HepG2 (cell line): ENCODE measurements at regions not wholly inside any gene's neighbourhood (a gene's known extent, or its start where the extent isn't known, plus 50 kb on each side); places are given as distances from the start of the nearest gene placed in this dataset.

Experiments used
- ATAC-seq: fragments of 200-7000 bp; cut with Tn5 transposase; 3 replicates; pipeline ENCODE4 v1.9.1; 2020; ENCODE audit warnings: mild to moderate bottlenecking, moderate library complexity
- BruUV-seq: library from RNA; stranded (reverse); fragments of 400-500 nt; replicated peaks from 2 replicates; lab custom pipeline; 2021; lab: Mats Ljungman, UMichigan
- CTCF ChIA-PET: fragments of 300-600 bp; formaldehyde crosslinking; extraction: SDS; loops from one replicate; lab custom pipeline; 2021; ENCODE audit warnings: low total read pairs, inconsistent platforms, low intra/inter-chr PET ratio; lab: Yijun Ruan, JAX
- POLR2A ChIA-PET: fragments of 350-600 bp; sonication (Branson Sonifier 250); formaldehyde crosslinking; loops from one replicate; lab custom pipeline; 2020; ENCODE audit warnings: antibody characterized with exemption, inconsistent platforms; lab: Yijun Ruan, JAX
- DNase-seq: peaks from one replicate; pipeline ENCODE4 v3.0.0-alpha.2; 2015; ENCODE audit warnings: low spot score
- FAIRE-seq: peaks from 3 replicates; lab custom pipeline; 2011; peaks lifted over from hg19 to GRCh38; lab: Jason Lieb, UNC
- H2AFZ ChIP-seq: one replicate; pipeline ENCODE4 v1.6.1; 2011; ENCODE audit warnings: low read length, inconsistent platforms
- H3K27ac ChIP-seq: fragments of 300-600 bp; 3 replicates; pipeline ENCODE4 v1.8.0; 2011; ENCODE audit warnings: mixed run types, mild to moderate bottlenecking, mixed read lengths, low read length, inconsistent platforms; ENCODE audit not compliant: insufficient read depth; ENCODE audit errors: extremely low read length
- H3K27me3 ChIP-seq, 2 experiments: fragments of 200-600 bp in 1 of 2; 2 replicates in 1 of 2; 3 replicates in 1 of 2; pipeline versions ENCODE4 v1.6.0 to v1.8.0; 2011; ENCODE audit warnings: low read length in 2 of 2, mild to moderate bottlenecking in 2 of 2, moderate library complexity in 2 of 2, inconsistent platforms in 1 of 2; ENCODE audit not compliant: insufficient read depth in 2 of 2, control insufficient read depth in 1 of 2
- H3K36me3 ChIP-seq, 2 experiments: fragments of 200-600 bp in 1 of 2; replicated peaks in 1 of 2; 2 replicates in 1 of 2; 3 replicates in 1 of 2; pipeline versions ENCODE4 v1.5.1 to v1.8.0; 2011; ENCODE audit warnings: low read length in 2 of 2, inconsistent platforms in 1 of 2; ENCODE audit not compliant: insufficient read depth in 2 of 2, control insufficient read depth in 1 of 2
- H3K4me1 ChIP-seq: 2 replicates; pipeline ENCODE4 v1.5.1; 2012; ENCODE audit warnings: low read length, inconsistent platforms; ENCODE audit not compliant: insufficient read depth
- H3K4me2 ChIP-seq: 2 replicates; pipeline ENCODE4 v1.6.0; 2011; ENCODE audit warnings: low read depth, low read length, inconsistent platforms
- H3K4me3 ChIP-seq, 3 experiments: fragments of 200-600 bp in 1 of 3; sonication (generic), shearing (Covaris generic) in 1 of 3; replicated peaks in 1 of 3; 2 replicates each; pipeline ENCODE4 v1.5.1; 2011 to 2016; ENCODE audit warnings: low read length in 3 of 3, inconsistent platforms in 2 of 3, low read depth in 2 of 3, mild to moderate bottlenecking in 2 of 3, control low read depth in 1 of 3, mixed read lengths in 1 of 3; ENCODE audit not compliant: insufficient read depth in 1 of 3
- H3K79me2 ChIP-seq: one replicate; pipeline ENCODE4 v1.6.1; 2011; ENCODE audit warnings: low read length, inconsistent platforms; ENCODE audit not compliant: insufficient read depth
- H3K9ac ChIP-seq: 2 replicates; pipeline ENCODE4 v1.6.0; 2011; ENCODE audit warnings: mild to moderate bottlenecking, low read depth, low read length, inconsistent platforms; ENCODE audit not compliant: insufficient read depth
- H3K9me3 ChIP-seq: 2 replicates; pipeline ENCODE4 v1.5.1; 2012; ENCODE audit warnings: mild to moderate bottlenecking, low read length
- H4K20me1 ChIP-seq: 2 replicates; pipeline ENCODE4 v1.6.0; 2011; ENCODE audit warnings: inconsistent platforms, mild to moderate bottlenecking, low read length, moderate library complexity; ENCODE audit not compliant: insufficient read depth
- BCLAF1 ChIP-seq: fragments of 450-650 bp; IDR thresholded peaks from 2 replicates; pipeline ENCODE4 v1.6.1; 2017; ENCODE audit warnings: mild to moderate bottlenecking
- GATAD1 ChIP-seq: IDR thresholded peaks from 2 replicates; pipeline ENCODE4 v1.6.1; 2016; ENCODE audit warnings: missing genetic modification reagents, missing compliant biosample characterization
- HCFC1 ChIP-seq: fragments of 150-350 bp; IDR thresholded peaks from 2 replicates; pipeline ENCODE4 v1.6.1; 2014; ENCODE audit warnings: low read depth, low read length
- HOMEZ ChIP-seq: IDR thresholded peaks from 2 replicates; pipeline ENCODE4 v1.6.1; 2016; ENCODE audit warnings: low read depth
- HOXA9 ChIP-seq: sonication (generic); formaldehyde crosslinking; IDR thresholded peaks from 2 replicates; pipeline ENCODE4 v1.8.1; 2022; ENCODE audit warnings: missing genetic modification reagents, mild to moderate bottlenecking, moderate library complexity, borderline replicate concordance
- MYC ChIP-seq: sonication (generic); formaldehyde crosslinking; IDR thresholded peaks from 2 replicates; pipeline ENCODE4 v1.9.0; 2021; ENCODE audit warnings: missing genetic modification reagents, borderline replicate concordance
- NCOA2 ChIP-seq: sonication (generic); formaldehyde crosslinking; IDR thresholded peaks from 2 replicates; pipeline ENCODE4 v1.8.0; 2022; ENCODE audit warnings: inconsistent platforms
- PHF20 ChIP-seq: sonication (generic); formaldehyde crosslinking; IDR thresholded peaks from 2 replicates; pipeline ENCODE4 v1.5.0; 2020; ENCODE audit warnings: mild to moderate bottlenecking, missing genetic modification reagents
- PLSCR1 ChIP-seq: sonication (generic); formaldehyde crosslinking; IDR thresholded peaks from 2 replicates; pipeline ENCODE4 v1.5.0; 2020; ENCODE audit warnings: missing genetic modification reagents, mild to moderate bottlenecking, borderline replicate concordance
- SP5 ChIP-seq: IDR thresholded peaks from 2 replicates; pipeline ENCODE4 v1.6.1; 2016; ENCODE audit warnings: low read depth, borderline replicate concordance
- SRY ChIP-seq: sonication (generic); formaldehyde crosslinking; IDR thresholded peaks from 2 replicates; pipeline ENCODE4 v1.8.0; 2022; ENCODE audit warnings: mild to moderate bottlenecking, missing genetic modification reagents
- TEAD2 ChIP-seq: sonication (generic); formaldehyde crosslinking; IDR thresholded peaks from 2 replicates; pipeline ENCODE4 v1.9.0; 2021; ENCODE audit warnings: missing genetic modification reagents
- ZBTB10 ChIP-seq: sonication (generic); formaldehyde crosslinking; IDR thresholded peaks from 2 replicates; pipeline ENCODE4 v1.4.0; 2020; ENCODE audit warnings: missing genetic modification reagents, borderline replicate concordance
- ZNF225 ChIP-seq: sonication (generic); formaldehyde crosslinking; IDR thresholded peaks from 2 replicates; pipeline ENCODE4 v1.4.0; 2020; ENCODE audit warnings: mild to moderate bottlenecking, missing genetic modification reagents
- ZNF263 ChIP-seq: sonication (generic); formaldehyde crosslinking; IDR thresholded peaks from 2 replicates; pipeline ENCODE4 v1.4.0; 2020; ENCODE audit warnings: missing genetic modification reagents
- ZNF547 ChIP-seq: sonication (generic); formaldehyde crosslinking; IDR thresholded peaks from 2 replicates; pipeline ENCODE4 v1.5.1; 2020; ENCODE audit warnings: mild to moderate bottlenecking, missing genetic modification reagents
- ZNF709 ChIP-seq: sonication (generic); formaldehyde crosslinking; IDR thresholded peaks from 2 replicates; pipeline ENCODE4 v1.5.0; 2020; ENCODE audit warnings: mild to moderate bottlenecking, missing genetic modification reagents
- WGBS: methylation state at CpG from one replicate; pipeline ENCODE4 v1.1.6; 2017; ENCODE audit warnings: low lambda C conversion rate; 5-methylcytosine and 5-hydroxymethylcytosine counted together
- in situ Hi-C: cut with HindIII; loops from 2 replicates; pipeline ENCODE4 v1.10.0; 2017; ENCODE audit warnings: low pct_unique_long_range_greater_than_20kb; ENCODE audit not compliant: extremely low pct_ligation_motif_present
- intact Hi-C: fragments of 100-400 bp; cut with micrococcal nuclease; formaldehyde crosslinking; loops from one replicate; pipeline ENCODE4 v1.10.0; 2022; ENCODE audit not compliant: unreplicated experiment

- TF ChIP-seq PLSCR1 (CRISPR knock-in tag) (no peak), MYC (no peak), HOXA9 (CRISPR knock-in tag) (no peak), HCFC1 (no peak), SRY (CRISPR knock-in tag) (no peak), BCLAF1 (no peak), GATAD1 (no peak), ZNF225 (no peak)
Measured at GRCh38 chr2:7419814-7420311, 502.7 kb downstream of the RNF144A start (continued).

- Histone ChIP-seq H3K27ac (no peak overlapping the region), H3K4me1 (no peaks in the 10 kb centered on the region), H4K20me1 (no peaks in the 10 kb centered on the region), H2AFZ (no peak overlapping the region), H3K9me3 (no peaks in the 10 kb centered on the region), H3K4me3 (no peak overlapping the region), H3K36me3 (no peaks in the 10 kb centered on the region), H3K4me2 (no peak overlapping the region), H3K27me3 (peaks cover 0 to 8% of the 10 kb centered on the region in 2 experiments; a peak in 2 of 5 replicates), H3K9ac (no peak overlapping the region), H3K79me2 (no peaks in the 10 kb centered on the region)
- ATAC-seq (no peak), DNase-seq (no peak), FAIRE-seq (no peak)
- no TSS peak for BruUV-seq
- CTCF ChIA-PET, result no interaction called here
- POLR2A ChIA-PET, result no interaction called here
- in situ Hi-C loops (no loop called here), intact Hi-C loops (loop anchor here (5.0 kb wide), 1 partner anchor 1482 kb away; no protein-coding TSS in a partner anchor)
- WGBS, result 49% methylated on average over 6 of the region's 6 CpGs
- no peak for TF ChIP-seq PHF20 (CRISPR knock-in tag)
- TF ChIP-seq NCOA2 (CRISPR knock-in tag), result no peak
- no peak for TF ChIP-seq HOMEZ (CRISPR knock-in tag)
- TF ChIP-seq ZNF263 (CRISPR knock-in tag), result no peak
- TF ChIP-seq TEAD2 (CRISPR knock-in tag), result no peak
- TF ChIP-seq ZBTB10, result no peak
- TF ChIP-seq SP5 (CRISPR knock-in tag), result no peak
- no peak for TF ChIP-seq ZNF709
- no peak for TF ChIP-seq ZNF547
Measured at GRCh38 chr2:7420530-7420929, 503.3 kb downstream of the RNF144A start.
